IMR-90 (cell line): ENCODE measurements at regions not wholly inside any gene's neighbourhood (a gene's known extent, or its start where the extent isn't known, plus 50 kb on each side); places are given as distances from the start of the nearest gene placed in this dataset.

Experiments used
- ATAC-seq: fragments of 200-7000 bp; cut with Tn5 transposase; 2 replicates; pipeline ENCODE4 v1.9.1; 2020; ENCODE audit warnings: low read depth, mild to moderate bottlenecking, moderate library complexity
- BruUV-seq: library from RNA; stranded (reverse); fragments of 400-500 nt; replicated peaks from 2 replicates; lab custom pipeline; 2021; lab: Mats Ljungman, UMichigan
- CTCF ChIA-PET: fragments of 300-600 bp; formaldehyde crosslinking; extraction: SDS; loops from one replicate; lab custom pipeline; 2021; ENCODE audit warnings: antibody characterized with exemption; lab: Yijun Ruan, JAX
- POLR2A ChIA-PET: fragments of 300-600 bp; sonication (Branson Sonifier 250); formaldehyde crosslinking; loops from one replicate; lab custom pipeline; 2022; ENCODE audit warnings: antibody characterized with exemption; ENCODE audit not compliant: unreplicated experiment; lab: Charles Lee
- DNase-seq: peaks from one replicate; pipeline ENCODE4 v3.0.0; 2013
- H2AFZ ChIP-seq: replicated peaks from 2 replicates; pipeline ENCODE3; 2013; ENCODE audit warnings: low read length, mild to moderate bottlenecking; ENCODE audit not compliant: poor library complexity
- H2AK5ac ChIP-seq: 2 replicates; pipeline ENCODE4 v1.6.1; 2013; ENCODE audit warnings: low read depth, low read length, inconsistent platforms
- H2AK9ac ChIP-seq: replicated peaks from 2 replicates; pipeline ENCODE3; 2013; ENCODE audit warnings: mild to moderate bottlenecking, low read depth, low read length, moderate library complexity; ENCODE audit not compliant: poor library complexity
- H2BK120ac ChIP-seq: 2 replicates; pipeline ENCODE4 v1.6.1; 2013; ENCODE audit warnings: low read depth, low read length, inconsistent platforms
- H2BK15ac ChIP-seq: 3 replicates; pipeline ENCODE4 v1.6.1; 2013; ENCODE audit warnings: low read depth, low read length, inconsistent platforms
- H2BK20ac ChIP-seq: 2 replicates; pipeline ENCODE4 v1.6.1; 2013; ENCODE audit warnings: low read depth, mild to moderate bottlenecking, inconsistent platforms, low read length, moderate library complexity
- H2BK5ac ChIP-seq: 2 replicates; pipeline ENCODE4 v1.6.1; 2013; ENCODE audit warnings: mild to moderate bottlenecking, low read depth, low read length, inconsistent platforms; ENCODE audit not compliant: poor library complexity, severe bottlenecking
- H3K14ac ChIP-seq: replicated peaks from 2 replicates; pipeline ENCODE4 v1.6.1; 2013; ENCODE audit warnings: low read depth, low read length, inconsistent platforms
- H3K18ac ChIP-seq: 2 replicates; pipeline ENCODE4 v1.6.1; 2013; ENCODE audit warnings: low read depth, low read length, control low read depth
- H3K23ac ChIP-seq: 2 replicates; pipeline ENCODE4 v1.6.1; 2013; ENCODE audit warnings: low read depth, low read length, inconsistent platforms
- H3K27ac ChIP-seq: 2 replicates; pipeline ENCODE4 v1.5.1; 2013; ENCODE audit warnings: mild to moderate bottlenecking, control low read depth, low read length; ENCODE audit not compliant: insufficient read depth
- H3K27me3 ChIP-seq: 2 replicates; pipeline ENCODE4 v1.6.1; 2013; ENCODE audit warnings: low read length; ENCODE audit not compliant: control insufficient read depth, insufficient read depth
- H3K36me3 ChIP-seq: 2 replicates; pipeline ENCODE4 v1.6.1; 2013; ENCODE audit warnings: low read length, mixed read lengths; ENCODE audit not compliant: control insufficient read depth, insufficient read depth
- H3K4ac ChIP-seq: 2 replicates; pipeline ENCODE4 v1.6.1; 2013; ENCODE audit warnings: low read depth, low read length, inconsistent platforms
- H3K4me1 ChIP-seq: 2 replicates; pipeline ENCODE4 v1.6.1; 2013; ENCODE audit warnings: low read length, mixed read lengths; ENCODE audit not compliant: control insufficient read depth, insufficient read depth
- H3K4me2 ChIP-seq: 2 replicates; pipeline ENCODE4 v1.6.1; 2013; ENCODE audit warnings: low read depth, mild to moderate bottlenecking, control low read depth, low read length, moderate library complexity
- H3K4me3 ChIP-seq: 2 replicates; pipeline ENCODE4 v1.5.1; 2013; ENCODE audit warnings: low read depth, mild to moderate bottlenecking, control low read depth, low read length, moderate library complexity; ENCODE audit not compliant: insufficient read depth
- H3K56ac ChIP-seq: 2 replicates; pipeline ENCODE4 v1.6.1; 2013; ENCODE audit warnings: low read length, inconsistent platforms; ENCODE audit not compliant: insufficient read depth; ENCODE audit errors: extremely low read depth
- H3K79me1 ChIP-seq, 2 experiments: 2 replicates each; pipeline ENCODE4 v1.6.1; 2013; ENCODE audit warnings: low read length in 2 of 2, inconsistent platforms in 1 of 2, low read depth in 1 of 2
- H3K9ac ChIP-seq: 2 replicates; pipeline ENCODE4 v1.6.1; 2013; ENCODE audit warnings: low read depth, low read length, control low read depth
- H3K9me1 ChIP-seq: 2 replicates; pipeline ENCODE4 v1.6.1; 2013; ENCODE audit warnings: low read length, inconsistent platforms; ENCODE audit not compliant: insufficient read depth
- H3K9me3 ChIP-seq: 2 replicates; pipeline ENCODE4 v1.6.1; 2013; ENCODE audit warnings: low read length; ENCODE audit not compliant: control insufficient read depth, insufficient read depth
- H4K20me1 ChIP-seq: 2 replicates; pipeline ENCODE4 v1.6.1; 2013; ENCODE audit warnings: low read length, inconsistent platforms; ENCODE audit not compliant: insufficient read depth
- H4K5ac ChIP-seq: 2 replicates; pipeline ENCODE4 v1.6.1; 2013; ENCODE audit warnings: mild to moderate bottlenecking, low read depth, low read length, control low read depth
- H4K8ac ChIP-seq, 2 experiments: 2 replicates each; pipeline ENCODE4 v1.6.1; 2013; ENCODE audit warnings: low read depth in 2 of 2, low read length in 2 of 2, control low read depth in 1 of 2, inconsistent platforms in 1 of 2
- H4K91ac ChIP-seq: 2 replicates; pipeline ENCODE4 v1.6.1; 2013; ENCODE audit warnings: low read depth, low read length, inconsistent platforms; ENCODE audit not compliant: insufficient read depth
- BHLHE40 ChIP-seq: fragments of 150-350 bp; IDR thresholded peaks from 2 replicates; pipeline ENCODE4 v1.6.1; 2016; ENCODE audit warnings: mild to moderate bottlenecking, low read depth, low read length
- CEBPB ChIP-seq: IDR thresholded peaks from 2 replicates; pipeline ENCODE4 v1.6.1; 2012; ENCODE audit warnings: low read depth, low read length, improper control_type of control experiment
- CHD1 ChIP-seq: IDR thresholded peaks from 2 replicates; pipeline ENCODE4 v1.6.1; 2012; ENCODE audit warnings: low read depth, low read length, improper control_type of control experiment
- FOS ChIP-seq: fragments of 150-350 bp; IDR thresholded peaks from 2 replicates; pipeline ENCODE4 v1.6.1; 2016; ENCODE audit warnings: low read depth, low read length
- MAFK ChIP-seq: IDR thresholded peaks from 2 replicates; pipeline ENCODE4 v1.6.1; 2012; ENCODE audit warnings: low read depth, low read length, improper control_type of control experiment
- MAZ ChIP-seq: IDR thresholded peaks from 2 replicates; pipeline ENCODE4 v1.6.1; 2012; ENCODE audit warnings: low read depth, mild to moderate bottlenecking, low read length, improper control_type of control experiment, moderate library complexity, borderline replicate concordance
- MXI1 ChIP-seq: IDR thresholded peaks from 2 replicates; pipeline ENCODE4 v1.6.1; 2012; ENCODE audit warnings: low read depth, mild to moderate bottlenecking, low read length, moderate library complexity, borderline replicate concordance
- NFE2L2 ChIP-seq: fragments of 150-350 bp; IDR thresholded peaks from 2 replicates; pipeline ENCODE4 v1.6.1; 2016; ENCODE audit warnings: low read depth, mild to moderate bottlenecking, low read length
- POLR2A ChIP-seq: IDR thresholded peaks from 2 replicates; pipeline ENCODE4 v1.6.1; 2012; ENCODE audit warnings: mild to moderate bottlenecking, low read depth, low read length
- RAD21 ChIP-seq: IDR thresholded peaks from 2 replicates; pipeline ENCODE4 v1.6.1; 2012; ENCODE audit warnings: low read length, improper control_type of control experiment
- RFX5 ChIP-seq: IDR thresholded peaks from 2 replicates; pipeline ENCODE4 v1.8.0; 2012; ENCODE audit warnings: low read depth, mild to moderate bottlenecking, low read length, moderate library complexity
- SMC3 ChIP-seq: fragments of 150-350 bp; IDR thresholded peaks from 2 replicates; pipeline ENCODE4 v1.6.1; 2016; ENCODE audit warnings: low read depth, mild to moderate bottlenecking, antibody characterized with exemption, low read length, moderate library complexity
- WGBS, 2 experiments: methylation state at CpG; one replicate each; pipeline versions ENCODE4 v1.1.5 to v1.1.7; 2013; ENCODE audit warnings: missing lambda C conversion rate in 2 of 2; ENCODE audit not compliant: insufficient read length in 1 of 2; ENCODE audit errors: extremely low coverage in 2 of 2; 5-methylcytosine and 5-hydroxymethylcytosine counted together
- dilution Hi-C: fragments of 300-500 bp; cut with HindIII; formaldehyde crosslinking; loops from one replicate; pipeline ENCODE4 v1.14.3; 2018; ENCODE audit warnings: low sequenced_read_pairs; ENCODE audit not compliant: unreplicated experiment
- in situ Hi-C: fragments of 300-500 bp; cut with MboI; formaldehyde crosslinking; loops from 3 replicates; pipeline ENCODE4 v1.14.3; 2019; ENCODE audit warnings: low sequenced_read_pairs, inconsistent platforms, mixed read lengths
- intact Hi-C: fragments of 100-400 bp; cut with micrococcal nuclease; formaldehyde crosslinking; loops from 2 replicates; pipeline ENCODE4 v1.10.0; 2022
- TF ChIP-seq, protein P1 (sequence below): fragments of 150-350 bp; IDR thresholded peaks from 2 replicates; pipeline ENCODE4 v1.6.1; 2016; ENCODE audit warnings: low read depth, mild to moderate bottlenecking, low read length, moderate library complexity, borderline replicate concordance
- TF ChIP-seq, protein P2 (sequence below): fragments of 150-350 bp; IDR thresholded peaks from 2 replicates; pipeline ENCODE4 v1.6.1; 2017; ENCODE audit warnings: mild to moderate bottlenecking, antibody characterized with exemption, low read length, low read depth
- TF ChIP-seq, protein P3 (sequence below): conservative IDR thresholded peaks from 2 replicates; pipeline ENCODE4 v1.5.1; 2012; ENCODE audit warnings: mild to moderate bottlenecking, low read depth, low read length, improper control_type of control experiment

DNA sequence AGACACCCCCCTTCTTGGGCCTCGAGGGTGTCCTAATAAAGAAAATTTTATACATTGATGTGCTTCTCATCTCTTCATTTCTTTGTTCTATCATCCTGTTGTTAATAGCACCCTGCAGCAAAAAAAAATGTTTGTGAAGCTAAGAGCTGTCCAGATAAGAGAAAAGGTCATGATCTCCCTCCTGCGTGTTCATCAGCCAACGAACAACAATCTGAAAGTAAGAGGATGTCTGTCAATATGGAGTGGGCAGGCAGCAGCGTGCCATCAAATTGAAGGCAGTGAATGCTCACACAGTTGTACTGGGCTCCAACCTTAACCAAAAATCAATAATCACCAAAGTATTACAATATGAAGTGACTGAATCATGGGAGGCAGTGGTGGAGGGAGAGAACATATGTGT, 418.6 kb upstream of the ONECUT1 start:
- Histone ChIP-seq H3K79me1 (no peaks in the 10 kb centered on the region), H3K18ac (no peak overlapping the region), H3K4ac (no peak overlapping the region), H3K27me3 (no peaks in the 10 kb centered on the region), H3K36me3 (no peaks in the 10 kb centered on the region), H3K4me1 (no peaks in the 10 kb centered on the region), H4K8ac (no peak overlapping the region), H2BK5ac (no peak overlapping the region), H3K9me3 (peaks cover 8% of the 10 kb centered on the region), H2BK120ac (no peak overlapping the region), H3K9me1 (no peaks in the 10 kb centered on the region), H4K20me1 (no peaks in the 10 kb centered on the region), H4K91ac (no peak overlapping the region), H3K4me3 (no peak overlapping the region), H3K9ac (no peak overlapping the region), H2BK15ac (no peak overlapping the region), H2BK20ac (no peak overlapping the region), H4K5ac (no peak overlapping the region), H2AK5ac (no peak overlapping the region), H3K14ac (no peak overlapping the region), H3K23ac (no peak overlapping the region), H2AK9ac (no peak overlapping the region), H2AFZ (no peak overlapping the region), H3K27ac (no peak overlapping the region), H3K56ac (no peak overlapping the region), H3K4me2 (no peak overlapping the region)
- intact Hi-C loops: no loop called here
- BruUV-seq: no TSS peak
- POLR2A ChIA-PET: no interaction called here
- dilution Hi-C loops: no loop called here
- DNase-seq: no peak
- CTCF ChIA-PET: interaction anchor here (0.8 kb wide), 1 partner anchor 163 kb away, joined by 3 read pairs; no protein-coding TSS in a partner anchor
- no CpG with 5 or more reads among the region's 4 CpGs for WGBS, 2 experiments
- in situ Hi-C loops: no loop called here
- TF ChIP-seq MXI1 (no peak), NFE2L2 (no peak), CHD1 (no peak), MAFK (no peak), BHLHE40 (no peak), RFX5 (no peak), RAD21 (no peak), MAZ (no peak), CEBPB (no peak), FOS (no peak), SMC3 (no peak), POLR2A (no peak)
- TF ChIP-seq, protein P1, sequence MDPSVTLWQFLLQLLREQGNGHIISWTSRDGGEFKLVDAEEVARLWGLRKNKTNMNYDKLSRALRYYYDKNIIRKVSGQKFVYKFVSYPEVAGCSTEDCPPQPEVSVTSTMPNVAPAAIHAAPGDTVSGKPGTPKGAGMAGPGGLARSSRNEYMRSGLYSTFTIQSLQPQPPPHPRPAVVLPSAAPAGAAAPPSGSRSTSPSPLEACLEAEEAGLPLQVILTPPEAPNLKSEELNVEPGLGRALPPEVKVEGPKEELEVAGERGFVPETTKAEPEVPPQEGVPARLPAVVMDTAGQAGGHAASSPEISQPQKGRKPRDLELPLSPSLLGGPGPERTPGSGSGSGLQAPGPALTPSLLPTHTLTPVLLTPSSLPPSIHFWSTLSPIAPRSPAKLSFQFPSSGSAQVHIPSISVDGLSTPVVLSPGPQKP: no peak
- TF ChIP-seq, protein P2, sequence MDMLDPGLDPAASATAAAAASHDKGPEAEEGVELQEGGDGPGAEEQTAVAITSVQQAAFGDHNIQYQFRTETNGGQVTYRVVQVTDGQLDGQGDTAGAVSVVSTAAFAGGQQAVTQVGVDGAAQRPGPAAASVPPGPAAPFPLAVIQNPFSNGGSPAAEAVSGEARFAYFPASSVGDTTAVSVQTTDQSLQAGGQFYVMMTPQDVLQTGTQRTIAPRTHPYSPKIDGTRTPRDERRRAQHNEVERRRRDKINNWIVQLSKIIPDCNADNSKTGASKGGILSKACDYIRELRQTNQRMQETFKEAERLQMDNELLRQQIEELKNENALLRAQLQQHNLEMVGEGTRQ: no peak
- TF ChIP-seq, protein P3, sequence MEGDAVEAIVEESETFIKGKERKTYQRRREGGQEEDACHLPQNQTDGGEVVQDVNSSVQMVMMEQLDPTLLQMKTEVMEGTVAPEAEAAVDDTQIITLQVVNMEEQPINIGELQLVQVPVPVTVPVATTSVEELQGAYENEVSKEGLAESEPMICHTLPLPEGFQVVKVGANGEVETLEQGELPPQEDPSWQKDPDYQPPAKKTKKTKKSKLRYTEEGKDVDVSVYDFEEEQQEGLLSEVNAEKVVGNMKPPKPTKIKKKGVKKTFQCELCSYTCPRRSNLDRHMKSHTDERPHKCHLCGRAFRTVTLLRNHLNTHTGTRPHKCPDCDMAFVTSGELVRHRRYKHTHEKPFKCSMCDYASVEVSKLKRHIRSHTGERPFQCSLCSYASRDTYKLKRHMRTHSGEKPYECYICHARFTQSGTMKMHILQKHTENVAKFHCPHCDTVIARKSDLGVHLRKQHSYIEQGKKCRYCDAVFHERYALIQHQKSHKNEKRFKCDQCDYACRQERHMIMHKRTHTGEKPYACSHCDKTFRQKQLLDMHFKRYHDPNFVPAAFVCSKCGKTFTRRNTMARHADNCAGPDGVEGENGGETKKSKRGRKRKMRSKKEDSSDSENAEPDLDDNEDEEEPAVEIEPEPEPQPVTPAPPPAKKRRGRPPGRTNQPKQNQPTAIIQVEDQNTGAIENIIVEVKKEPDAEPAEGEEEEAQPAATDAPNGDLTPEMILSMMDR: no peak
- ATAC-seq: no peak
